ENCODE measurements at regions not wholly inside any gene's neighbourhood (a gene's known extent, or its start where the extent isn't known, plus 50 kb on each side); places are given as distances from the start of the nearest gene placed in this dataset.
"Not testable (repeated sequence)": the region's sequence is repeated elsewhere in the genome, so short reads cannot be mapped to it uniquely, and the experiment has no call there.

GRCh38 chr11:128036006-128036405 lies 551.4 kb downstream of the ETS1 start:
- Histone ChIP-seq H3F3A (ENCODE audit: control insufficient read depth, insufficient read depth) (no peaks in the 10 kb centered on the region), H3K4me2 (ENCODE audit: low read length) (no peak overlapping the region), H3K4me1 (ENCODE audit: control insufficient read depth, low read length) (no peaks in the 10 kb centered on the region), H3K36me3 (ENCODE audit: control insufficient read depth, low read length) (no peaks in the 10 kb centered on the region), H3K27me3 (ENCODE audit: control insufficient read depth, low read length) (peaks cover 16% of the 10 kb centered on the region), H4K20me1 (ENCODE audit: control insufficient read depth, insufficient read depth, low read depth, low read length) (no peaks in the 10 kb centered on the region), H3K79me2 (ENCODE audit: control insufficient read depth, low read length) (no peaks in the 10 kb centered on the region), H3K4me3 (ENCODE audit: low read length) (no peak overlapping the region), H3K9me3 (ENCODE audit: control insufficient read depth, insufficient read depth, low read length) (no peaks in the 10 kb centered on the region), H3K9me2 (replicated peaks; ENCODE audit: control insufficient read depth, low read length) (no peaks in the 10 kb centered on the region), H3K27ac (ENCODE audit: low read depth, low read length) (no peak overlapping the region)
- TF ChIP-seq EZH2phosphoT487 (IDR thresholded peaks at IDR 0.05; ENCODE audit: borderline replicate concordance, low read length) (no peak), CTCF (IDR thresholded peaks at IDR 0.05; ENCODE audit: low read depth, low read length, poor library complexity, severe bottlenecking) (no peak)

- not testable (repeated sequence) for H3K9me2 ChIP-seq (replicated peaks; ENCODE audit: control insufficient read depth, low read length); H3K4me1 ChIP-seq (ENCODE audit: control insufficient read depth, low read length); H3F3A ChIP-seq (ENCODE audit: control insufficient read depth, insufficient read depth); H3K36me3 ChIP-seq (ENCODE audit: control insufficient read depth, low read length); H3K4me3 ChIP-seq (ENCODE audit: low read length); H3K79me2 ChIP-seq (ENCODE audit: control insufficient read depth, low read length); H3K27ac ChIP-seq (ENCODE audit: low read depth, low read length); H3K4me2 ChIP-seq (ENCODE audit: low read length); H4K20me1 ChIP-seq (ENCODE audit: control insufficient read depth, insufficient read depth, low read depth, low read length); H3K9me3 ChIP-seq (ENCODE audit: control insufficient read depth, insufficient read depth, low read length)
- TF ChIP-seq CTCF (IDR thresholded peaks at IDR 0.05; ENCODE audit: low read depth, low read length, poor library complexity, severe bottlenecking) = peak; percentile 73
- peaks cover 29% of the 10 kb centered on the region for H3K27me3 ChIP-seq (ENCODE audit: control insufficient read depth, low read length)
Measured at GRCh38 chr11:128031538-128032134, 555.7 kb downstream of the ETS1 start.

GRCh38 chr11:128029219-128029722 lies 558.1 kb downstream of the ETS1 start:
- Histone ChIP-seq H3K27ac (ENCODE audit: low read depth, low read length) (no peak overlapping the region), H3K27me3 (ENCODE audit: control insufficient read depth, low read length) (peaks cover 19% of the 10 kb centered on the region), H3F3A (ENCODE audit: control insufficient read depth, insufficient read depth) (no peaks in the 10 kb centered on the region), H3K4me2 (ENCODE audit: low read length) (no peak overlapping the region), H3K79me2 (ENCODE audit: control insufficient read depth, low read length) (no peaks in the 10 kb centered on the region), H3K36me3 (ENCODE audit: control insufficient read depth, low read length) (no peaks in the 10 kb centered on the region), H3K4me3 (ENCODE audit: low read length) (no peak overlapping the region), H4K20me1 (ENCODE audit: control insufficient read depth, insufficient read depth, low read depth, low read length) (no peaks in the 10 kb centered on the region), H3K9me3 (ENCODE audit: control insufficient read depth, insufficient read depth, low read length) (no peaks in the 10 kb centered on the region), H3K9me2 (replicated peaks; ENCODE audit: control insufficient read depth, low read length) (no peaks in the 10 kb centered on the region), H3K4me1 (ENCODE audit: control insufficient read depth, low read length) (no peaks in the 10 kb centered on the region)
- no peak for TF ChIP-seq CTCF (IDR thresholded peaks at IDR 0.05; ENCODE audit: low read depth, low read length, poor library complexity, severe bottlenecking)
- no peak for TF ChIP-seq EZH2phosphoT487 (IDR thresholded peaks at IDR 0.05; ENCODE audit: borderline replicate concordance, low read length)

Data from DOHH2 (cell line).